ENCODE measurements at regions not wholly inside any gene's neighbourhood (a gene's known extent, or its start where the extent isn't known, plus 50 kb on each side); places are given as distances from the start of the nearest gene placed in this dataset.

- H3K27ac ChIP-seq (ENCODE audit: low read length) = no peak overlapping the region
- no peak overlapping the region for H3K4me3 ChIP-seq (ENCODE audit: low read length)
- no peaks in the 10 kb centered on the region for H3K4me1 ChIP-seq (ENCODE audit: control insufficient read depth, insufficient read depth, low read length)
- no peaks in the 10 kb centered on the region for H3K9me3 ChIP-seq (ENCODE audit: control insufficient read depth, insufficient read depth, low read length)
- no peak for DNase-seq (ENCODE audit: low read depth, low spot score)
- WGBS (ENCODE audit: insufficient coverage, insufficient read length) = no CpG with 5 or more reads among the region's 2 CpGs
- no peaks in the 10 kb centered on the region for H3K36me3 ChIP-seq (ENCODE audit: control insufficient read depth, insufficient read depth, low read length)
- H3K27me3 ChIP-seq (ENCODE audit: control insufficient read depth, insufficient read depth, low read length) = no peaks in the 10 kb centered on the region
Measured at GRCh38 chr3:40973141-40973540, 226.2 kb upstream of the CTNNB1 start.

DNA sequence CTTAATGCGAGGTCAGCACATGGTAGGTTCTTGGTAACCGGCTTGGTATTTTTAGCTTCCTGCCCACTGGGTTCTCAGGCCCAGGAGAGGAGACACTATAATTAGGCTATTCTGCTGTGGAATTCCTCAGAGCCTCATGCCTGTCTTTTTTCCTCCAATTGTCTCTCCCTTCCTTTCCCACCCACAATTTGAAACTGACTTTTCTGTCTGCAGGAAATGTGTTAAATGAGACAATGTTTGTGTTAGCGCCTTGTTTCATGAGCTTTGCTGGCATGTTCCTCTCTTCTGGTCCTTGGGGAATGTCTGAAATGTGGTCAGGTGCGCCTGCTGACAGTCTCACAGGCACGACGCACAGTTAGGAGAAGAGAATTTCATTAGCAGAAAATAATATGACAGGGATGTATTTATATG lies 223.6 kb upstream of the CTNNB1 start:
- Histone ChIP-seq H3K9me3 (ENCODE audit: control insufficient read depth, insufficient read depth, low read length) (no peaks in the 10 kb centered on the region), H3K27ac (ENCODE audit: low read length) (no peak overlapping the region), H3K27me3 (ENCODE audit: control insufficient read depth, insufficient read depth, low read length) (no peaks in the 10 kb centered on the region), H3K4me3 (ENCODE audit: low read length) (no peak overlapping the region), H3K4me1 (ENCODE audit: control insufficient read depth, insufficient read depth, low read length) (no peaks in the 10 kb centered on the region), H3K36me3 (ENCODE audit: control insufficient read depth, insufficient read depth, low read length) (no peaks in the 10 kb centered on the region; the same call in 1 of the 2 replicates)
- no peak for DNase-seq (ENCODE audit: low read depth, low spot score)
- no CpG with 5 or more reads among the region's 6 CpGs for WGBS (ENCODE audit: insufficient coverage, insufficient read length)

- WGBS (ENCODE audit: insufficient coverage, insufficient read length) = no CpG with 5 or more reads among the region's 2 CpGs
- Histone ChIP-seq H3K4me1 (ENCODE audit: control insufficient read depth, insufficient read depth, low read length) (no peaks in the 10 kb centered on the region), H3K4me3 (ENCODE audit: low read length) (no peak overlapping the region)
Measured at GRCh38 chr3:40976241-40976640, 223.1 kb upstream of the CTNNB1 start.

GRCh38 chr3:40978442-40978841 lies 220.9 kb upstream of the CTNNB1 start:
- no peak overlapping the region for H3K27ac ChIP-seq (ENCODE audit: low read length)
- DNase-seq (ENCODE audit: low read depth, low spot score) = no peak
- no CpG with 5 or more reads among the region's 2 CpGs for WGBS (ENCODE audit: insufficient coverage, insufficient read length)
- no peaks in the 10 kb centered on the region; the same call in 1 of the 2 replicates for H3K36me3 ChIP-seq (ENCODE audit: control insufficient read depth, insufficient read depth, low read length)
- no peaks in the 10 kb centered on the region for H3K27me3 ChIP-seq (ENCODE audit: control insufficient read depth, insufficient read depth, low read length)
- H3K4me3 ChIP-seq (ENCODE audit: low read length) = no peak overlapping the region
- no peaks in the 10 kb centered on the region for H3K4me1 ChIP-seq (ENCODE audit: control insufficient read depth, insufficient read depth, low read length)
- no peaks in the 10 kb centered on the region for H3K9me3 ChIP-seq (ENCODE audit: control insufficient read depth, insufficient read depth, low read length)

More at GRCh38 chr3:40976241-40976640, 223.1 kb upstream of the CTNNB1 start:
- Histone ChIP-seq H3K27me3 (ENCODE audit: control insufficient read depth, insufficient read depth, low read length) (no peaks in the 10 kb centered on the region), H3K9me3 (ENCODE audit: control insufficient read depth, insufficient read depth, low read length) (no peaks in the 10 kb centered on the region), H3K36me3 (ENCODE audit: control insufficient read depth, insufficient read depth, low read length) (no peaks in the 10 kb centered on the region; the same call in 1 of the 2 replicates), H3K27ac (ENCODE audit: low read length) (no peak overlapping the region)
- no peak for DNase-seq (ENCODE audit: low read depth, low spot score)

- no CpG with 5 or more reads among the region's 3 CpGs for WGBS (ENCODE audit: insufficient coverage, insufficient read length)
- Histone ChIP-seq H3K27me3 (ENCODE audit: control insufficient read depth, insufficient read depth, low read length) (no peaks in the 10 kb centered on the region), H3K9me3 (ENCODE audit: control insufficient read depth, insufficient read depth, low read length) (no peaks in the 10 kb centered on the region), H3K27ac (ENCODE audit: low read length) (no peak overlapping the region), H3K4me3 (ENCODE audit: low read length) (no peak overlapping the region), H3K4me1 (ENCODE audit: control insufficient read depth, insufficient read depth, low read length) (no peaks in the 10 kb centered on the region), H3K36me3 (ENCODE audit: control insufficient read depth, insufficient read depth, low read length) (no peaks in the 10 kb centered on the region; the same call in 1 of the 2 replicates)
- no peak for DNase-seq (ENCODE audit: low read depth, low spot score)
Measured at GRCh38 chr3:40979962-40980361, 219.3 kb upstream of the CTNNB1 start.

DNA sequence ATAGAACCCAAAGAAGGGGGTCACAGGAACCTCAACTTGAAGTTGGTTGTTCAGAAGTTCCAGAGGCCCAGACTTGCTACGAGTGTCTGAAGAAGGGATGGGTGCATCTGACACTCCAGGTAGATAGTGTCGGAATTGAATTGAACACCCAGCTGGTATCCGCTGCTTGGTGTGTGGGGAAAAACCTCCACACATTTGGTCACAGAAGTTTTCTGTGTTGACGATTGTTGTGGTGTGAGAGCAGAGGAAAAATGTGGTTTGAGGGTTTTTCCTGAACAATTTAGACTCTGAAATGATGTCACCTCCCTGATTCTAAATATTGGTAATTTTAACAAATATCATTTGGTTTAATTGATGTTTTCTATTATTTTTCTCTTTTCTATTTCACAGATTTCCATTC lies 218.8 kb upstream of the CTNNB1 start:
- H3K4me3 ChIP-seq (ENCODE audit: low read length) = no peak overlapping the region
- DNase-seq (ENCODE audit: low read depth, low spot score) = no peak
- no CpG with 5 or more reads among the region's 4 CpGs for WGBS (ENCODE audit: insufficient coverage, insufficient read length)

DNA sequence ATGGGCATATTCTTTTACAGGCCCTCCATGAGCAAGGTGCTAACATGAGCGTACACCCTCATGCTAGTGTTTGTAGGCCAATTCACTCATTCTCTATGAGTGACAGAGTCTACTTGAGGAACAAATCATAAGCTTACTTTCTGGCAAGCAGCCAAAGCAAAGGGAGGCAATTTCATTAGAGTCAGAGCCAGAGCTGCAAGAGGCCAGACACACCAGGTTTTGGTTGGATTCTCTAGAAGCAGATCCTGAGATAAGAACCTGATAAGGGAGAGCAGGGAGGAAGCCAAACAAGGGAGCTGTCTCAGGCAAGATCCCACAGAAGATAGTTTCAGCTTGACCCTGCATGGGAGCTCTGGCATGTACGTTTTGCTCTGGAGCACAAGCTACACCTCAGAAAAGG lies 214.1 kb upstream of the CTNNB1 start:
- Histone ChIP-seq H3K36me3 (ENCODE audit: control insufficient read depth, insufficient read depth, low read length) (no peaks in the 10 kb centered on the region), H3K4me3 (ENCODE audit: low read length) (no peak overlapping the region), H3K27me3 (ENCODE audit: control insufficient read depth, insufficient read depth, low read length) (no peaks in the 10 kb centered on the region), H3K4me1 (ENCODE audit: control insufficient read depth, insufficient read depth, low read length) (no peaks in the 10 kb centered on the region), H3K27ac (ENCODE audit: low read length) (no peak overlapping the region), H3K9me3 (ENCODE audit: control insufficient read depth, insufficient read depth, low read length) (no peaks in the 10 kb centered on the region)
- WGBS (ENCODE audit: insufficient coverage, insufficient read length) = no CpG with 5 or more reads among the region's 2 CpGs
- no peak for DNase-seq (ENCODE audit: low read depth, low spot score)

More for the DNA sequence above, 218.8 kb upstream of the CTNNB1 start:
- Histone ChIP-seq H3K36me3 (ENCODE audit: control insufficient read depth, insufficient read depth, low read length) (no peaks in the 10 kb centered on the region; the same call in 1 of the 2 replicates), H3K4me1 (ENCODE audit: control insufficient read depth, insufficient read depth, low read length) (no peaks in the 10 kb centered on the region), H3K9me3 (ENCODE audit: control insufficient read depth, insufficient read depth, low read length) (no peaks in the 10 kb centered on the region), H3K27me3 (ENCODE audit: control insufficient read depth, insufficient read depth, low read length) (no peaks in the 10 kb centered on the region), H3K27ac (ENCODE audit: low read length) (no peak overlapping the region)

- no peaks in the 10 kb centered on the region for H3K27me3 ChIP-seq (ENCODE audit: control insufficient read depth, insufficient read depth, low read length)
- no peaks in the 10 kb centered on the region for H3K4me1 ChIP-seq (ENCODE audit: control insufficient read depth, insufficient read depth, low read length)
- H3K4me3 ChIP-seq (ENCODE audit: low read length) = no peak overlapping the region
- no peak for DNase-seq (ENCODE audit: low read depth, low spot score)
- H3K9me3 ChIP-seq (ENCODE audit: control insufficient read depth, insufficient read depth, low read length) = no peaks in the 10 kb centered on the region
- no CpG with 5 or more reads among the region's 1 CpG for WGBS (ENCODE audit: insufficient coverage, insufficient read length)
- no peaks in the 10 kb centered on the region for H3K36me3 ChIP-seq (ENCODE audit: control insufficient read depth, insufficient read depth, low read length)
- H3K27ac ChIP-seq (ENCODE audit: low read length) = no peak overlapping the region
Measured at GRCh38 chr3:40988468-40988867, 210.8 kb upstream of the CTNNB1 start.

DNA sequence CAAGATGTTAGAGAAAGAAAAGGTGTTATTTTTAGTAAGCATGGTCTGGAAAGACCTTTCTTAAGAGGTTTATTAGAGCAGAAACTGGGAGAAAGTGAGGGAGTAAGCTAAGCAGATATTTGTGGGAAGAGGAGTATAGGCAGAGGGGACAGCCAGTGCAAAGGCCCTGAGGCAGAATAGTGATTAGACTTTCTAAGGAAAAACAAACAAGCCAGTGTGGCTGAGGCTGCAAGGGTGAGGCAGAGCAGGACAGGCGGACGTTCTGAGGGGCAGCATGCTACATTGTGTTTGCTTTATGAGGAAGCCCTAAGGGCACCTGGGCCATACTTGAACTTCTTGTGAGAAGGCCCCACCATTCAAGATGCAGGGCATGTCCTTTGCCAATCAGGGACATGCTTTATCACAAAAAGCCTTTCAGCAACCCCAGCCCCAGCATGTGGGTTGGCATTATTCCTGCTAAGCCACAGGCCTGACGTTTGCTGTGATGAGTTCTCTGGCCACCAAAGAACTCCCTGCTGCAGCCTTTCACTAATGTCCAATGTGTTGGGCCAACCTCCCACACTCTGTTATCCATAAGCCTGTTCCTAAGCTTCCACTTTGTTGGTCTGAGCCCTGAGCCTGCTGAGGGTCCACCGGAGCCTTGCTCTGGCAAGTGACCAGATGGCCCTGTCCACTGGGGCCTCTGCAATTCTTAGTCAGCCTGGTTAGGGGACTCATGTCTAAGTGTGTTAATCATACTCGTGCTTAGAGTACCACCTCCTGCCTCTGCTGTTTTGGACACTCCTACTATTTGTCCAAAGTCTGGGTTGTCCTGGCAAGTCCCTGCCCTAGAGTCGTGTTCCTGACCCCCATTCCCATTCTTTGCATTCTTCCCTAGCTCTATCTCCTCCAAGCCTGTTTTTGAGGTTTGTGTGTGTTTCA lies 209.9 kb upstream of the CTNNB1 start:
- no peak for DNase-seq (ENCODE audit: low read depth, low spot score)
- H3K27ac ChIP-seq (ENCODE audit: low read length) = no peak overlapping the region
- WGBS (ENCODE audit: insufficient coverage, insufficient read length) = no CpG with 5 or more reads among the region's 6 CpGs

GRCh38 chr3:40990062-40990456 lies 209.2 kb upstream of the CTNNB1 start:
- H3K27me3 ChIP-seq (ENCODE audit: control insufficient read depth, insufficient read depth, low read length) = no peaks in the 10 kb centered on the region
- no peak for DNase-seq (ENCODE audit: low read depth, low spot score)
- no CpG with 5 or more reads among the region's 1 CpG for WGBS (ENCODE audit: insufficient coverage, insufficient read length)

More for the DNA sequence above, 209.9 kb upstream of the CTNNB1 start:
- H3K4me1 ChIP-seq (ENCODE audit: control insufficient read depth, insufficient read depth, low read length) = no peaks in the 10 kb centered on the region
- no peaks in the 10 kb centered on the region for H3K9me3 ChIP-seq (ENCODE audit: control insufficient read depth, insufficient read depth, low read length)
- no peaks in the 10 kb centered on the region for H3K27me3 ChIP-seq (ENCODE audit: control insufficient read depth, insufficient read depth, low read length)
- no peak overlapping the region for H3K4me3 ChIP-seq (ENCODE audit: low read length)
- no peaks in the 10 kb centered on the region for H3K36me3 ChIP-seq (ENCODE audit: control insufficient read depth, insufficient read depth, low read length)

GRCh38 chr3:40992023-40992422 lies 207.3 kb upstream of the CTNNB1 start:
- no peaks in the 10 kb centered on the region for H3K36me3 ChIP-seq (ENCODE audit: control insufficient read depth, insufficient read depth, low read length)
- H3K4me3 ChIP-seq (ENCODE audit: low read length) = no peak overlapping the region
- no peaks in the 10 kb centered on the region for H3K4me1 ChIP-seq (ENCODE audit: control insufficient read depth, insufficient read depth, low read length)
- no peaks in the 10 kb centered on the region for H3K27me3 ChIP-seq (ENCODE audit: control insufficient read depth, insufficient read depth, low read length)
- H3K9me3 ChIP-seq (ENCODE audit: control insufficient read depth, insufficient read depth, low read length) = no peaks in the 10 kb centered on the region
- DNase-seq (ENCODE audit: low read depth, low spot score) = no peak
- H3K27ac ChIP-seq (ENCODE audit: low read length) = no peak overlapping the region

More at GRCh38 chr3:40990062-40990456, 209.2 kb upstream of the CTNNB1 start:
- Histone ChIP-seq H3K4me3 (ENCODE audit: low read length) (no peak overlapping the region), H3K27ac (ENCODE audit: low read length) (no peak overlapping the region), H3K9me3 (ENCODE audit: control insufficient read depth, insufficient read depth, low read length) (no peaks in the 10 kb centered on the region), H3K4me1 (ENCODE audit: control insufficient read depth, insufficient read depth, low read length) (no peaks in the 10 kb centered on the region), H3K36me3 (ENCODE audit: control insufficient read depth, insufficient read depth, low read length) (no peaks in the 10 kb centered on the region)

All from iPS DF 6.9 (cell line).